Heart left ventricle (tissue), 16 donors: ENCODE measurements at regions not wholly inside any gene's neighbourhood (a gene's known extent, or its start where the extent isn't known, plus 50 kb on each side); places are given as distances from the start of the nearest gene placed in this dataset.
"Not testable (repeated sequence)": the region's sequence is repeated elsewhere in the genome, so short reads cannot be mapped to it uniquely, and the experiment has no call there.

Experiments
- ATAC-seq, 4 donors: fragments of 200-7000 bp; cut with Tn5 transposase; one replicate each; pipeline ENCODE4 v1.9.1; 2020 to 2022; ENCODE audit warnings: moderate library complexity in 4 of 4, mild to moderate bottlenecking in 3 of 4, moderate number of reproducible peaks in 1 of 4
- DNase-seq, 5 donors: peaks; one replicate each; pipeline ENCODE4 v3.0.0-alpha.2; 2020
- H3K27ac ChIP-seq, 12 donors: fragments of 200-600 bp; sonication (generic) in 4 of 12; one replicate each; pipeline versions ENCODE4 v1.5.0 to v1.8.0; 2016 to 2022; ENCODE audit warnings: mild to moderate bottlenecking in 2 of 12
- H3K27me3 ChIP-seq, 9 donors: fragments of 200-600 bp; sonication (generic) in 2 of 9; one replicate each; pipeline versions ENCODE4 v1.5.1 to v1.8.0; 2016 to 2022; ENCODE audit warnings: mild to moderate bottlenecking in 3 of 9
- H3K36me3 ChIP-seq, 9 donors: fragments of 200-600 bp; sonication (generic) in 2 of 9; one replicate each; pipeline versions ENCODE4 v1.5.0 to v1.8.0; 2018 to 2022; ENCODE audit warnings: mild to moderate bottlenecking in 2 of 9
- H3K4me1 ChIP-seq, 12 donors: fragments of 200-600 bp; sonication (generic) in 4 of 12; one replicate each; pipeline versions ENCODE4 v1.5.0 to v1.8.0; 2016 to 2022; ENCODE audit warnings: mild to moderate bottlenecking in 3 of 12
- H3K4me3 ChIP-seq, 12 donors: fragments of 200-600 bp; sonication (generic) in 4 of 12; one replicate each; pipeline versions ENCODE4 v1.5.0 to v1.8.0; 2017 to 2022; ENCODE audit warnings: mild to moderate bottlenecking in 9 of 12, moderate library complexity in 4 of 12
- H3K9me3 ChIP-seq, 12 donors: fragments of 200-600 bp; sonication (generic) in 4 of 12; one replicate each; pipeline versions ENCODE4 v1.5.0 to v1.8.0; 2016 to 2022; ENCODE audit warnings: mild to moderate bottlenecking in 1 of 12
- POLR2A ChIP-seq, 2 donors: fragments of 450-650 bp; IDR thresholded peaks; one replicate each; pipeline ENCODE4 v1.6.1; 2017; ENCODE audit warnings: antibody characterized with exemption in 2 of 2, mild to moderate bottlenecking in 2 of 2, moderate library complexity in 2 of 2
- WGBS, 4 donors: extraction: QIAGEN DNeasy Blood & Tissue Kit in 2 of 4; methylation state at CpG; one replicate each; pipeline versions ENCODE4 v1.1.5 to v1.1.7; 2013 to 2018; 5-methylcytosine and 5-hydroxymethylcytosine counted together
- intact Hi-C, 10 donors: fragments of 100-400 bp; cut with DNase I; formaldehyde crosslinking; loops; one replicate each; pipeline versions ENCODE4 v1.11.1 to v1.14.2; 2022
- TF ChIP-seq, protein P1 (sequence below), 12 donors: fragments of 200-600 bp; sonication (generic) in 4 of 12; IDR thresholded peaks; one replicate each; pipeline versions ENCODE4 v1.5.0 to v1.8.0; 2018 to 2022; ENCODE audit warnings: antibody characterized with exemption in 12 of 12, mild to moderate bottlenecking in 5 of 12
- donor health status: ischemic (EF 13 %, LVEDD 7.1; RV severe dilation, severe dysfunction).
- donor health status: healthy with polysubstance abuse.
- donor health status: DM: no; HTN: yes; CAD: no.
- donor health status: DM: no; HTN: no; CAD: no.
- donor health status: ischemic (EF 25% LVEDD 6.9; RV normal size, moderate dysfunction).
- donor health status: ischemic (EF 25% LVEDD 5.7; RV mildly dilated, moderate dysfunction).
- donor health status: healthy.
- donor health status: DM: yes; HTN: yes; CAD: no.
- donor health status: ischemic (EF 35%, LVEDD 5.7; RV mildly dilated, moderate dysfunction).
- donor health status: nonischemic (EF 11% LVEDD 7.7; RV severe dilation, severe dysfunction).
- donor health status: DM: yes; HTN: yes; CAD: no.
- donor health status: PGD.
- donor health status: ischemic (EF 29% LVEDD 5.4; RV normal size, mild dysfunction).
- donor health status: nonischemic (EF 23%, LVEDD 6.1; RV moderate dilation, normal function).

GRCh38 chr5:42306287-42306686 is 117.0 kb upstream of the GHR start:
- no peaks in the 10 kb centered on the region for H3K9me3 ChIP-seq
- TF ChIP-seq, protein P1, sequence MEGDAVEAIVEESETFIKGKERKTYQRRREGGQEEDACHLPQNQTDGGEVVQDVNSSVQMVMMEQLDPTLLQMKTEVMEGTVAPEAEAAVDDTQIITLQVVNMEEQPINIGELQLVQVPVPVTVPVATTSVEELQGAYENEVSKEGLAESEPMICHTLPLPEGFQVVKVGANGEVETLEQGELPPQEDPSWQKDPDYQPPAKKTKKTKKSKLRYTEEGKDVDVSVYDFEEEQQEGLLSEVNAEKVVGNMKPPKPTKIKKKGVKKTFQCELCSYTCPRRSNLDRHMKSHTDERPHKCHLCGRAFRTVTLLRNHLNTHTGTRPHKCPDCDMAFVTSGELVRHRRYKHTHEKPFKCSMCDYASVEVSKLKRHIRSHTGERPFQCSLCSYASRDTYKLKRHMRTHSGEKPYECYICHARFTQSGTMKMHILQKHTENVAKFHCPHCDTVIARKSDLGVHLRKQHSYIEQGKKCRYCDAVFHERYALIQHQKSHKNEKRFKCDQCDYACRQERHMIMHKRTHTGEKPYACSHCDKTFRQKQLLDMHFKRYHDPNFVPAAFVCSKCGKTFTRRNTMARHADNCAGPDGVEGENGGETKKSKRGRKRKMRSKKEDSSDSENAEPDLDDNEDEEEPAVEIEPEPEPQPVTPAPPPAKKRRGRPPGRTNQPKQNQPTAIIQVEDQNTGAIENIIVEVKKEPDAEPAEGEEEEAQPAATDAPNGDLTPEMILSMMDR (IDR thresholded peaks at IDR 0.05) = no peak
- TF ChIP-seq POLR2A (IDR thresholded peaks at IDR 0.05) = no peak
- H3K27me3 ChIP-seq = no peaks in the 10 kb centered on the region
- no peak for ATAC-seq
- no peak overlapping the region for H3K4me3 ChIP-seq
- peaks cover 0 to 7% (median 0%) of the 10 kb centered on the region in 12 donors for H3K4me1 ChIP-seq
- no peaks in the 10 kb centered on the region for H3K36me3 ChIP-seq
- 58 to 71% (median 63%) methylated on average over 1 of the region's 1 CpG for whole genome bisulfite sequencing, 4 donors
- H3K27ac ChIP-seq = no peak overlapping the region
- no peak for DNase-seq
- intact Hi-C loops = no loop called here

DNA sequence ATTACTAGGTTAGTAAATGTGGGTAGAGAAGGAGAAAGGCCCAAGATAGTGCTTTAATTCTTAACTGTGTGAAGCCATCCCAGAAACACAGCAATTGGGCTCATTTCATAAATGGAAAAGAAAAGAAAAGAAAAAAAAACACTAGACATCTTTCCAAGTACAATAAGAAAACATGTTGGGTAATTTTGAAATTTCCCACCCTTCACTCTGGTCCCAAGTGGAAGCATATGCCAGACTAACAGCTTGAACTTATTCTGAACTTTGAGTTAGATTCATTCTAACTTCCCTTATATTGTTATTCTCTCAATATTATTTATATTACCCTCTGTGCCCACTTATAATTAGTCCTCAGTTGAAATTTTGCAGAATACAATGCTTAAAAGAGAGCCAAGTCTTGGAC is 113.4 kb upstream of the GHR start:
- intact Hi-C loops = no loop called here
- H3K27me3 ChIP-seq = no peaks in the 10 kb centered on the region
- no peaks in the 10 kb centered on the region for H3K36me3 ChIP-seq
- H3K4me1 ChIP-seq = peaks cover 0 to 7% (median 0%) of the 10 kb centered on the region in 12 donors
- H3K9me3 ChIP-seq = no peaks in the 10 kb centered on the region
- no peak overlapping the region for H3K27ac ChIP-seq
- ATAC-seq (no peak), DNase-seq (no peak)
- TF ChIP-seq POLR2A (IDR thresholded peaks at IDR 0.05) = no peak
- TF ChIP-seq, protein P1 (IDR thresholded peaks at IDR 0.05) = no peak
- H3K4me3 ChIP-seq = no peak overlapping the region

- no peaks in the 10 kb centered on the region for H3K36me3 ChIP-seq
- WGBS, 4 donors = 37 to 52% (median 42%) methylated on average over 2 of the region's 2 CpGs
- no peak overlapping the region for H3K27ac ChIP-seq
- TF ChIP-seq, protein P1 (IDR thresholded peaks at IDR 0.05) = no peak
- TF ChIP-seq POLR2A (IDR thresholded peaks at IDR 0.05) = no peak
- ATAC-seq (no peak), DNase-seq (no peak)
- intact Hi-C loops = no loop called here
- no peak overlapping the region for H3K4me3 ChIP-seq
- H3K9me3 ChIP-seq = peaks cover 0 to 22% (median 12%) of the 10 kb centered on the region in 12 donors
- no peaks in the 10 kb centered on the region for H3K4me1 ChIP-seq
- H3K27me3 ChIP-seq = no peaks in the 10 kb centered on the region
Observed at GRCh38 chr5:42315214-42315613, 108.0 kb upstream of the GHR start.

GRCh38 chr5:42317575-42317974 is 105.7 kb upstream of the GHR start:
- no peak for TF ChIP-seq POLR2A (IDR thresholded peaks at IDR 0.05)
- TF ChIP-seq, protein P1 (IDR thresholded peaks at IDR 0.05) = no peak
- 54 to 67% (median 57%) methylated on average over 2 of the region's 2 CpGs for WGBS, 4 donors

DNA sequence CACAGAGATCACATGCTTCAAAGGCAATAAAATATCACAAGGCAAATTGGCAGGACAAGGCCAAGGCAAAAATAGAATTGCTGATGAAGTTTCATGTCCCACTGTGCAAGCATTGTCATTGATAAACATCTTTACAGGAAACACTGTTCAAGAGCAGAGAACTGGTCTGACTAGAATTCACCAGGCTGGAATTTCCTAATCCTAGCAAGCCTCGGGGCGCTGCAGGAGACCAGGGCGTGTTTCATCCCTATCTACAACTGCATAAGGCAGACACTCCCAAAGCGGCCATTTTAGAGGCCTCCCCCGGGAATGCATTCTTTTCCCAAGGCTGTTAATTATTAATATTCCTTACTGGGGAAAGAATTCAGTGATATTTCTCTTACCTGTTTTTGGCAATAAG is 103.7 kb upstream of the GHR start:
- H3K27ac ChIP-seq, DNase-seq, H3K4me3 ChIP-seq, intact Hi-C loops, H3K27me3 ChIP-seq, H3K36me3 ChIP-seq, ATAC-seq, H3K4me1 ChIP-seq: not testable (repeated sequence)
- peaks cover 0 to 24% (median 12%) of the 10 kb centered on the region in 12 donors for H3K9me3 ChIP-seq
- WGBS, 4 donors = 78 to 88% (median 87%) methylated on average over 5 of the region's 5 CpGs

More at GRCh38 chr5:42317575-42317974, 105.7 kb upstream of the GHR start:
- no peak for DNase-seq
- no peaks in the 10 kb centered on the region for H3K36me3 ChIP-seq
- peaks cover 0 to 24% (median 12%) of the 10 kb centered on the region in 12 donors for H3K9me3 ChIP-seq
- H3K27ac ChIP-seq = no peak overlapping the region
- H3K4me1 ChIP-seq = no peaks in the 10 kb centered on the region
- ATAC-seq = no peak
- H3K27me3 ChIP-seq = no peaks in the 10 kb centered on the region
- no peak overlapping the region for H3K4me3 ChIP-seq
- intact Hi-C loops = no loop called here
